ENCODE measurements at regions not wholly inside any gene's neighbourhood (a gene's known extent, or its start where the extent isn't known, plus 50 kb on each side); places are given as distances from the start of the nearest gene placed in this dataset.

DNA sequence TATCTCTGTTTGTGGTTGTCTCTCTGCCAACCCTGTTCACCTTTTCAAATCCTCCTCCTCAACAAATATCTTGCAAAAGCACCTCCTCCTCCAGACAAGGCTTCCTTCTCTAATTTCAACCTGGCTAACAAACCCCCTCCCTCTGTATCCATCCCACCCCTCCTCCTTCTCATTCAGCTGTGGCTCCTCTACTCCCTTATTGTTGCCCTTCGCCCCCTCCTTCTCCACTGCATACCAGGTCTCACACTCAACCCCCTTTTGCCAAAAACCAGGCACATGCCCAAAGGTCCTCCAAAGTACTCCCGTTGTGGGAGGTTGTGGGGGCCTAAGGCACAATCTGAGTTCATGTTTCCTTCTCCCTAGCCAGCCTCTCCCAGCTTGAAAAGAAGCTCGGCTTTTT, 110.6 kb downstream of the JRKL start (continued):
- TF ChIP-seq, protein P1, sequence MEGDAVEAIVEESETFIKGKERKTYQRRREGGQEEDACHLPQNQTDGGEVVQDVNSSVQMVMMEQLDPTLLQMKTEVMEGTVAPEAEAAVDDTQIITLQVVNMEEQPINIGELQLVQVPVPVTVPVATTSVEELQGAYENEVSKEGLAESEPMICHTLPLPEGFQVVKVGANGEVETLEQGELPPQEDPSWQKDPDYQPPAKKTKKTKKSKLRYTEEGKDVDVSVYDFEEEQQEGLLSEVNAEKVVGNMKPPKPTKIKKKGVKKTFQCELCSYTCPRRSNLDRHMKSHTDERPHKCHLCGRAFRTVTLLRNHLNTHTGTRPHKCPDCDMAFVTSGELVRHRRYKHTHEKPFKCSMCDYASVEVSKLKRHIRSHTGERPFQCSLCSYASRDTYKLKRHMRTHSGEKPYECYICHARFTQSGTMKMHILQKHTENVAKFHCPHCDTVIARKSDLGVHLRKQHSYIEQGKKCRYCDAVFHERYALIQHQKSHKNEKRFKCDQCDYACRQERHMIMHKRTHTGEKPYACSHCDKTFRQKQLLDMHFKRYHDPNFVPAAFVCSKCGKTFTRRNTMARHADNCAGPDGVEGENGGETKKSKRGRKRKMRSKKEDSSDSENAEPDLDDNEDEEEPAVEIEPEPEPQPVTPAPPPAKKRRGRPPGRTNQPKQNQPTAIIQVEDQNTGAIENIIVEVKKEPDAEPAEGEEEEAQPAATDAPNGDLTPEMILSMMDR (conservative IDR thresholded peaks at IDR 0.05; ENCODE audit: low read depth in 2 of 2): no peak

DNA sequence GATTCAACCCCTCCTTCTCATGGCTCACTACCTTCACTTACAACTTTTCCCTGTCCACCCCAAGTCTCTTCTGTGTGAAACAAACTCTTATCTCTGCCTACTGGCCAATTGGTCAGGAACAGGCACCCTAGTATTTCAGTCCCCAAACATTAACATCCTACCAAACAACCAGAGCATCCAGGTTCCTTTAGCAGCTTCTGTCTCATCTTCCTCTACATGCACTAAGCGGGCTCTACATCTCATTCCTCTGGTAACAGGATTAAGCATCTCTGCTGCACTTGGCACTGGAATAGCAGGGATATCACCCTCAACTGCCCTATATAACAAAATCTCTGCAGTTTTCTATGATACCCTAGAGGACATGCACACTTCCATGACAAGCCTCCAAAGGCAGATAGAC, 116.2 kb downstream of the JRKL start:
- 0 out of 2 replicates have a peak, but pooled peaks cover 5% of the 10 kb centered on the region for H3K9me2 ChIP-seq (ENCODE audit: insufficient read depth)
- no peaks in the 10 kb centered on the region for H3K27me3 Mint-ChIP-seq (ENCODE audit: insufficient read depth, low read depth, poor library complexity)
- H3K27ac ChIP-seq (ENCODE audit: low read depth): no peak overlapping the region
- no peak overlapping the region for H2AFZ ChIP-seq
- H3K4me3 Mint-ChIP-seq: no peak overlapping the region
- H3F3A ChIP-seq (replicated peaks; ENCODE audit: low read depth): no peaks in the 10 kb centered on the region
- no peaks in the 10 kb centered on the region for H3K36me3 ChIP-seq (ENCODE audit: insufficient read depth)
- no peaks in the 10 kb centered on the region for H3K27me3 ChIP-seq (ENCODE audit: insufficient read depth)
- no peaks in the 10 kb centered on the region for H3K4me1 Mint-ChIP-seq
- H3K9me3 Mint-ChIP-seq: no peaks in the 10 kb centered on the region
- ATAC-seq (no peak), DNase-seq (ENCODE audit: low spot score) (no peak)
- TF ChIP-seq POLR2AphosphoS5 (IDR thresholded peaks at IDR 0.05; ENCODE audit: low read depth): no peak
- TF ChIP-seq EZH2phosphoT487 (IDR thresholded peaks at IDR 0.05; ENCODE audit: unreplicated experiment): no peak
- TF ChIP-seq, protein P2, sequence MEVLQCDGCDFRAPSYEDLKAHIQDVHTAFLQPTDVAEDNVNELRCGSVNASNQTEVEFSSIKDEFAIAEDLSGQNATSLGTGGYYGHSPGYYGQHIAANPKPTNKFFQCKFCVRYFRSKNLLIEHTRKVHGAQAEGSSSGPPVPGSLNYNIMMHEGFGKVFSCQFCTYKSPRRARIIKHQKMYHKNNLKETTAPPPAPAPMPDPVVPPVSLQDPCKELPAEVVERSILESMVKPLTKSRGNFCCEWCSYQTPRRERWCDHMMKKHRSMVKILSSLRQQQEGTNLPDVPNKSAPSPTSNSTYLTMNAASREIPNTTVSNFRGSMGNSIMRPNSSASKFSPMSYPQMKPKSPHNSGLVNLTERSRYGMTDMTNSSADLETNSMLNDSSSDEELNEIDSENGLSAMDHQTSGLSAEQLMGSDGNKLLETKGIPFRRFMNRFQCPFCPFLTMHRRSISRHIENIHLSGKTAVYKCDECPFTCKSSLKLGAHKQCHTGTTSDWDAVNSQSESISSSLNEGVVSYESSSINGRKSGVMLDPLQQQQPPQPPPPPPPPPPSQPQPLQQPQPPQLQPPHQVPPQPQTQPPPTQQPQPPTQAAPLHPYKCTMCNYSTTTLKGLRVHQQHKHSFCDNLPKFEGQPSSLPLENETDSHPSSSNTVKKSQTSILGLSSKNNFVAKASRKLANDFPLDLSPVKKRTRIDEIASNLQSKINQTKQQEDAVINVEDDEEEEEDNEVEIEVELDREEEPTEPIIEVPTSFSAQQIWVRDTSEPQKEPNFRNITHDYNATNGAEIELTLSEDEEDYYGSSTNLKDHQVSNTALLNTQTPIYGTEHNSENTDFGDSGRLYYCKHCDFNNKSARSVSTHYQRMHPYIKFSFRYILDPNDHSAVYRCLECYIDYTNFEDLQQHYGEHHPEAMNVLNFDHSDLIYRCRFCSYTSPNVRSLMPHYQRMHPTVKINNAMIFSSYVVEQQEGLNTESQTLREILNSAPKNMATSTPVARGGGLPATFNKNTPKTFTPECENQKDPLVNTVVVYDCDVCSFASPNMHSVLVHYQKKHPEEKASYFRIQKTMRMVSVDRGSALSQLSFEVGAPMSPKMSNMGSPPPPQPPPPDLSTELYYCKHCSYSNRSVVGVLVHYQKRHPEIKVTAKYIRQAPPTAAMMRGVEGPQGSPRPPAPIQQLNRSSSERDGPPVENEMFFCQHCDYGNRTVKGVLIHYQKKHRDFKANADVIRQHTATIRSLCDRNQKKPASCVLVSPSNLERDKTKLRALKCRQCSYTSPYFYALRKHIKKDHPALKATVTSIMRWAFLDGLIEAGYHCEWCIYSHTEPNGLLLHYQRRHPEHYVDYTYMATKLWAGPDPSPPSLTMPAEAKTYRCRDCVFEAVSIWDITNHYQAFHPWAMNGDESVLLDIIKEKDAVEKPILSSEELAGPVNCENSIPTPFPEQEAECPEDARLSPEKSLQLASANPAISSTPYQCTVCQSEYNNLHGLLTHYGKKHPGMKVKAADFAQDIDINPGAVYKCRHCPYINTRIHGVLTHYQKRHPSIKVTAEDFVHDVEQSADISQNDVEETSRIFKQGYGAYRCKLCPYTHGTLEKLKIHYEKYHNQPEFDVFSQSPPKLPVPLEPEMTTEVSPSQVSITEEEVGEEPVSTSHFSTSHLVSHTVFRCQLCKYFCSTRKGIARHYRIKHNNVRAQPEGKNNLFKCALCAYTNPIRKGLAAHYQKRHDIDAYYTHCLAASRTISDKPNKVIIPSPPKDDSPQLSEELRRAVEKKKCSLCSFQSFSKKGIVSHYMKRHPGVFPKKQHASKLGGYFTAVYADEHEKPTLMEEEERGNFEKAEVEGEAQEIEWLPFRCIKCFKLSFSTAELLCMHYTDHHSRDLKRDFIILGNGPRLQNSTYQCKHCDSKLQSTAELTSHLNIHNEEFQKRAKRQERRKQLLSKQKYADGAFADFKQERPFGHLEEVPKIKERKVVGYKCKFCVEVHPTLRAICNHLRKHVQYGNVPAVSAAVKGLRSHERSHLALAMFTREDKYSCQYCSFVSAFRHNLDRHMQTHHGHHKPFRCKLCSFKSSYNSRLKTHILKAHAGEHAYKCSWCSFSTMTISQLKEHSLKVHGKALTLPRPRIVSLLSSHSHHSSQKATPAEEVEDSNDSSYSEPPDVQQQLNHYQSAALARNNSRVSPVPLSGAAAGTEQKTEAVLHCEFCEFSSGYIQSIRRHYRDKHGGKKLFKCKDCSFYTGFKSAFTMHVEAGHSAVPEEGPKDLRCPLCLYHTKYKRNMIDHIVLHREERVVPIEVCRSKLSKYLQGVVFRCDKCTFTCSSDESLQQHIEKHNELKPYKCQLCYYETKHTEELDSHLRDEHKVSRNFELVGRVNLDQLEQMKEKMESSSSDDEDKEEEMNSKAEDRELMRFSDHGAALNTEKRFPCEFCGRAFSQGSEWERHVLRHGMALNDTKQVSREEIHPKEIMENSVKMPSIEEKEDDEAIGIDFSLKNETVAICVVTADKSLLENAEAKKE (CRISPR knock-in tag; IDR thresholded peaks at IDR 0.05): no peak
- no peaks in the 10 kb centered on the region for H3K4me1 ChIP-seq (ENCODE audit: insufficient read depth)
- H3K27ac Mint-ChIP-seq: no peak overlapping the region
- H3K4me3 ChIP-seq: no peak overlapping the region
- no peaks in the 10 kb centered on the region for H3K79me2 ChIP-seq (replicated peaks; ENCODE audit: insufficient read depth)
- H4K20me1 ChIP-seq (replicated peaks; ENCODE audit: insufficient read depth): no peaks in the 10 kb centered on the region
- H3K36me3 Mint-ChIP-seq (ENCODE audit: low read depth): no peaks in the 10 kb centered on the region
- no peak overlapping the region for H3K4me2 ChIP-seq

Measured in GM23338 (cell line).